DMS79 treated with DMSO at 0.1 percent for 48 hours (cell line): ENCODE measurements at regions not wholly inside any gene's neighbourhood (a gene's known extent, or its start where the extent isn't known, plus 50 kb on each side); places are given as distances from the start of the nearest gene placed in this dataset.

ENCODE experiments used
- DNase-seq: peaks from one replicate; lab custom pipeline; 2025; lab: John Stamatoyannopoulos, UW

GRCh38 chr1:81617308-81617967, 183.3 kb upstream of the ADGRL2 start:
- no peak for DNase-seq

- no peak for DNase-seq
Observed at GRCh38 chr1:81613803-81614202, 186.9 kb upstream of the ADGRL2 start.

- no peak for DNase-seq
Observed at GRCh38 chr1:81607924-81608323, 192.8 kb upstream of the ADGRL2 start.

GRCh38 chr1:81607086-81607485, 193.6 kb upstream of the ADGRL2 start:
- DNase-seq = no peak

GRCh38 chr1:81606656-81607055, 194.1 kb upstream of the ADGRL2 start:
- DNase-seq = peak; percentile 5

- DNase-seq = no peak
Observed at GRCh38 chr1:81605023-81605422, 195.7 kb upstream of the ADGRL2 start.

GRCh38 chr1:81600878-81601622, 199.7 kb upstream of the ADGRL2 start:
- DNase-seq = no peak

GRCh38 chr1:81600363-81600762, 200.4 kb upstream of the ADGRL2 start:
- DNase-seq = no peak

- DNase-seq = no peak
Observed at GRCh38 chr1:81598623-81599022, 202.1 kb upstream of the ADGRL2 start.

GRCh38 chr1:81597720-81598426, 202.9 kb upstream of the ADGRL2 start:
- DNase-seq = no peak

- DNase-seq = no peak
Observed at GRCh38 chr1:81596341-81596740, 204.4 kb upstream of the ADGRL2 start.

- DNase-seq = no peak
Observed at GRCh38 chr1:81594206-81594605, 206.5 kb upstream of the ADGRL2 start.

- DNase-seq = no peak
Observed at GRCh38 chr1:81592233-81592632, 208.5 kb upstream of the ADGRL2 start.

- DNase-seq = no peak
Observed at GRCh38 chr1:81590171-81590570, 210.6 kb upstream of the ADGRL2 start.

- no peak for DNase-seq
Observed at GRCh38 chr1:81588149-81588548, 212.6 kb upstream of the ADGRL2 start.

GRCh38 chr1:81587426-81587825, 213.3 kb upstream of the ADGRL2 start:
- DNase-seq = no peak

- no peak for DNase-seq
Observed at GRCh38 chr1:81585371-81585770, 215.4 kb upstream of the ADGRL2 start.

GRCh38 chr1:81584398-81584797, 216.3 kb upstream of the ADGRL2 start:
- no peak for DNase-seq

- DNase-seq = no peak
Observed at GRCh38 chr1:81583878-81584277, 216.9 kb upstream of the ADGRL2 start.

GRCh38 chr1:81582467-81582986, 218.2 kb upstream of the ADGRL2 start:
- no peak for DNase-seq

- DNase-seq = no peak
Observed at GRCh38 chr1:81578867-81579266, 221.9 kb upstream of the ADGRL2 start.

GRCh38 chr1:81577004-81577697, 223.6 kb upstream of the ADGRL2 start:
- no peak for DNase-seq
